GM06990 (cell line): ENCODE measurements at regions not wholly inside any gene's neighbourhood (a gene's known extent, or its start where the extent isn't known, plus 50 kb on each side); places are given as distances from the start of the nearest gene placed in this dataset.

Experiments
- DNase-seq: peaks from one replicate; pipeline ENCODE4 v3.0.0-alpha.2; 2011; ENCODE audit not compliant: insufficient read length; ENCODE audit errors: extremely low read depth
- H3K27me3 ChIP-seq: replicated peaks from 2 replicates; pipeline ENCODE4 v1.6.0; 2011; ENCODE audit warnings: low read length; ENCODE audit not compliant: control insufficient read depth, insufficient read depth
- H3K36me3 ChIP-seq: 2 replicates; pipeline ENCODE4 v1.5.1; 2011; ENCODE audit warnings: low read length; ENCODE audit not compliant: control insufficient read depth, insufficient read depth
- H3K4me3 ChIP-seq: replicated peaks from 2 replicates; pipeline ENCODE4 v1.5.1; 2011; ENCODE audit warnings: low read depth, mild to moderate bottlenecking, control low read depth, low read length
- TF ChIP-seq, protein P1 (sequence below): IDR thresholded peaks from 2 replicates; pipeline ENCODE4 v1.5.1; 2011; ENCODE audit warnings: low read length, control low read depth, mild to moderate bottlenecking, inconsistent platforms; ENCODE audit not compliant: insufficient read depth, poor library complexity, severe bottlenecking

- Histone ChIP-seq H3K27me3 (no peaks in the 10 kb centered on the region), H3K36me3 (no peaks in the 10 kb centered on the region), H3K4me3 (no peak overlapping the region)
- TF ChIP-seq, protein P1, sequence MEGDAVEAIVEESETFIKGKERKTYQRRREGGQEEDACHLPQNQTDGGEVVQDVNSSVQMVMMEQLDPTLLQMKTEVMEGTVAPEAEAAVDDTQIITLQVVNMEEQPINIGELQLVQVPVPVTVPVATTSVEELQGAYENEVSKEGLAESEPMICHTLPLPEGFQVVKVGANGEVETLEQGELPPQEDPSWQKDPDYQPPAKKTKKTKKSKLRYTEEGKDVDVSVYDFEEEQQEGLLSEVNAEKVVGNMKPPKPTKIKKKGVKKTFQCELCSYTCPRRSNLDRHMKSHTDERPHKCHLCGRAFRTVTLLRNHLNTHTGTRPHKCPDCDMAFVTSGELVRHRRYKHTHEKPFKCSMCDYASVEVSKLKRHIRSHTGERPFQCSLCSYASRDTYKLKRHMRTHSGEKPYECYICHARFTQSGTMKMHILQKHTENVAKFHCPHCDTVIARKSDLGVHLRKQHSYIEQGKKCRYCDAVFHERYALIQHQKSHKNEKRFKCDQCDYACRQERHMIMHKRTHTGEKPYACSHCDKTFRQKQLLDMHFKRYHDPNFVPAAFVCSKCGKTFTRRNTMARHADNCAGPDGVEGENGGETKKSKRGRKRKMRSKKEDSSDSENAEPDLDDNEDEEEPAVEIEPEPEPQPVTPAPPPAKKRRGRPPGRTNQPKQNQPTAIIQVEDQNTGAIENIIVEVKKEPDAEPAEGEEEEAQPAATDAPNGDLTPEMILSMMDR, result no peak
- DNase-seq, result no peak
Measured at GRCh38 chrX:45352611-45353010, 151.9 kb upstream of the DIPK2B start.

DNA sequence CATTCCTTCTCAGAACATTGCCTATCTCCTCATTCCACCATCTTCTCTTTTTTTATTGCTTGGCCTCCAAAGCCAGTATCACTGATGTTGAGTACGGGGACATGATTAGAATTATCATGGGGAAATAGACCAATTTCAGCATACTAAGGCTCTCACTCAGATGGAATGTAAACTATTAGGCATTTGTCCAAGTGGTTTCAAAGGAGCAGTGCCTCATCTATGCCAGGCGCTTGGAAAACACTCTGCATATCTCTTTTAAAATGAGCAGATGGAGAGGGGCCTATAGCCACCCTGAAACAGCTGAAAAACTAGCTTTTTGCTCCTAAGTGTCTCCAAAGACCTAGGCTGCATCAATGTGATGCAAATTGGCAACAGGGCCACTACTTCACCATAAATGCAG, 150.8 kb upstream of the DIPK2B start:
- Histone ChIP-seq H3K36me3 (no peaks in the 10 kb centered on the region), H3K4me3 (no peak overlapping the region), H3K27me3 (no peaks in the 10 kb centered on the region)
- no peak for DNase-seq
- TF ChIP-seq, protein P1, result no peak

DNA sequence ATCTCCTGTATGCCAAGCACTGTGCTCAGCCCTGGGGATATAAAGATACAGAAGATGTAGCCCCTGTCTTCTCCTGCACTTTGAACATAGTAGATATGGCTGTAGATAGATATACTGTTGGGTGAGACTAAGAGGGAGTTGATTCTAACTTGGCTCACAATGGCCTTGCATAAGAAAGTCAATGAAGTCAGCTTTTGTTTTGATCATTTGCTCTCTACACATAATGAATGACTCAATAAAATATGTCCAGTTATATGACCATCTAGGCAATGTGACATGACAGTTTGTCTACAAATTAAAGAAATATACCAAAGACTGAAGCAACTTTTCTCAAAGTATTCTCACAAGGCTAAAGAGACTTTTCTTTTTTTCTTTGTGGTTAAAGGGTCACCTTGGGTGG, 147.6 kb upstream of the DIPK2B start:
- no peak overlapping the region for H3K4me3 ChIP-seq
- no peaks in the 10 kb centered on the region for H3K27me3 ChIP-seq
- TF ChIP-seq, protein P1, result no peak
- H3K36me3 ChIP-seq, result no peaks in the 10 kb centered on the region
- DNase-seq, result no peak

DNA sequence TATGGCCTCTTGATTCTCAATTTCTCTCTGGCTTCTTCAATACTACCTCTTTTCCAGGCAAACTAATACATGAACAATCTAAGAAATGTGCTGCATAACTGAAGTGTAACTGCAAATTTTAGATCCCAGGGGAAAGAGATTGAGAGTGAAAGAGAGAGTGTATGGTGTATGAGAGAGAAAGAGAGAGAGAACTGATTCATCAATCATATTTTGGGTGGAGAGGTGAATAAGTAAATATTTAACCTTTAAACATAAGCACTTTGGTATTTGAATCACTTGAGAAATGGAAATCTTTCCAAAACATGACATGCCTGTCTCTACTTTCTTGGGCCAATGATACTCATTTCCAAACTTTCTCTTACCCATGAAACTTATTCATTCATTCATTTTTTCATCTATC, 147.2 kb upstream of the DIPK2B start:
- Histone ChIP-seq H3K36me3 (no peaks in the 10 kb centered on the region), H3K4me3 (no peak overlapping the region), H3K27me3 (no peaks in the 10 kb centered on the region)
- TF ChIP-seq, protein P1, result no peak
- DNase-seq, result no peak

DNA sequence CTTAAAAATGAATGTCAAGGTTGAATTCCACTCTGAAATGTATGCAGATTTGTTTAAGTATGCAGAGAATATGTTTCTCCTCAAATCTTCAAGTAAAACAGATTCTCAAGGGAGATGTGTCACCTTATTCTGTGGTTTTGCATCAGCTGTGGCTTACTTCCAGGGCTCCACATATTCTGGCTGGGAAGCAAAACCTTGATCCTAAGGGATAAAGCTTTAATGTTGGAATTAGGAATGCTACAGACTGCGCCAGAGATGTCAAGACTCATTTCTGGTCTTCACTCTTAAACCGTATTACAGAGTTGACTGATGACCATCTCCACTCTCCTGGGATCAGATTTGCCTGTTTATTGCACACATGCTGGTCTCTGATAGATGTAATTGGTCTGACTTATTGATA, 143.9 kb upstream of the DIPK2B start:
- no peak for DNase-seq
- Histone ChIP-seq H3K36me3 (no peaks in the 10 kb centered on the region), H3K27me3 (no peaks in the 10 kb centered on the region), H3K4me3 (no peak overlapping the region)
- TF ChIP-seq, protein P1, result no peak

DNA sequence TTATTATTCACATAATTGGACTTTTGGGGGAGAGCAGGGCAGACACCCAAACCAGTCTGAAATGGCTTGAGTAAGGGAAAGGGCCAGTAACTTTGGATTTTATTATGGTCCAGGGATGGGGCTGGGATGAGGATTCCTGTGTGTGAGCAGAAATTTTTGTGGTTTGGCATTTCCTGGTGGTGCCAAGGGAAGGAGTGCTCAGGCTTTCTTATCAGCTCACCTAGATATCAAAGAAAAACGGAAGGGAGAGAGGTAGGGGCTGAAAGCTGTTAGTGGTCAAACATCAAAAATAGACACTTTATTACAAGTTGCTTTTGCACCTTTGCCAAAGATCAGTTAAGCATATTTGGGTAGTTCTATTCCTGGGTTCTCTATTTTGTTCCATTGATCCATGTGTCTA, 128.5 kb upstream of the DIPK2B start:
- Histone ChIP-seq H3K27me3 (no peaks in the 10 kb centered on the region), H3K4me3 (no peak overlapping the region), H3K36me3 (no peaks in the 10 kb centered on the region)
- TF ChIP-seq, protein P1, result no peak
- no peak for DNase-seq
